Transverse colon (tissue), 4 donors: ENCODE measurements at regions not wholly inside any gene's neighbourhood (a gene's known extent, or its start where the extent isn't known, plus 50 kb on each side); places are given as distances from the start of the nearest gene placed in this dataset.

Experiments
- DNase-seq: peaks from one replicate; pipeline ENCODE4 v3.0.0-alpha.2; 2019
- H3K27ac ChIP-seq, 4 donors: fragments of 200-600 bp; sonication (generic); 2 replicates each; pipeline ENCODE4 v1.5.1; 2016 to 2018; ENCODE audit warnings: inconsistent platforms in 4 of 4
- H3K27me3 ChIP-seq: fragments of 200-600 bp; sonication (generic); 2 replicates; pipeline ENCODE4 v1.5.1; 2017; ENCODE audit warnings: inconsistent platforms
- H3K36me3 ChIP-seq, 4 donors: fragments of 200-600 bp; sonication (generic); 2 replicates each; pipeline ENCODE4 v1.5.1; 2017 to 2019; ENCODE audit warnings: inconsistent platforms in 4 of 4
- H3K4me1 ChIP-seq, 4 donors: fragments of 200-600 bp; sonication (generic); 2 replicates each; pipeline ENCODE4 v1.5.1; 2017 to 2020; ENCODE audit warnings: inconsistent platforms in 4 of 4
- H3K4me3 ChIP-seq, 4 donors: fragments of 200-600 bp; sonication (generic); 1 replicate in 1 of 4; 2 replicates in 3 of 4; pipeline versions ENCODE4 v1.5.1 to v1.6.1; 2017 to 2019; ENCODE audit warnings: inconsistent platforms in 4 of 4
- H3K9me3 ChIP-seq, 2 donors: fragments of 200-600 bp; sonication (generic); 2 replicates each; pipeline ENCODE4 v1.5.1; 2017 to 2019; ENCODE audit warnings: inconsistent platforms in 2 of 2
- CTCF ChIP-seq, 5 experiments: fragments of 200-600 bp in 3 of 5; fragments of 450-650 bp in 2 of 5; sonication (generic) in 3 of 5; IDR thresholded peaks; 1 replicate in 2 of 5; 2 replicates in 3 of 5; pipeline ENCODE4 v1.5.1; 2016 to 2017; ENCODE audit warnings: antibody characterized with exemption in 5 of 5, inconsistent platforms in 3 of 5, mild to moderate bottlenecking in 2 of 5, moderate library complexity in 1 of 5
- EP300 ChIP-seq: sonication (generic); formaldehyde crosslinking; IDR thresholded peaks from one replicate; pipeline ENCODE4 v1.6.1; 2017; ENCODE audit warnings: antibody characterized with exemption, low read depth
- POLR2A ChIP-seq: fragments of 450-650 bp; IDR thresholded peaks from one replicate; pipeline ENCODE4 v1.6.1; 2016; ENCODE audit warnings: antibody characterized with exemption, mild to moderate bottlenecking, moderate library complexity
- POLR2AphosphoS5 ChIP-seq, 3 donors: sonication (generic); formaldehyde crosslinking; IDR thresholded peaks; one replicate each; pipeline ENCODE4 v1.6.1; 2016; ENCODE audit warnings: antibody characterized with exemption in 3 of 3
- whole genome bisulfite sequencing, 2 donors: methylation state at CpG; one replicate each; pipeline ENCODE4 v1.1.5; 2018; ENCODE audit warnings: low coverage in 1 of 2; 5-methylcytosine and 5-hydroxymethylcytosine counted together
- in situ Hi-C, 4 donors: fragments of 200-750 bp; cut with MboI; loops; one replicate each; pipeline versions ENCODE4 v1.15.0 to v1.15.1; 2017; ENCODE audit warnings: low sequenced_read_pairs in 3 of 4, low pct_ligation_motif_present in 1 of 4, low pct_unique_long_range_greater_than_20kb in 1 of 4
- intact Hi-C: fragments of 100-400 bp; cut with DNase I; formaldehyde crosslinking; loops from one replicate; pipeline ENCODE4 v1.15.1; 2023; ENCODE audit warnings: low total_unique reads

GRCh38 chr20:19807946-19808330, 49.9 kb downstream of the RIN2 start:
- in situ Hi-C loops = no loop called here
- intact Hi-C loops = no loop called here
- no peaks in the 10 kb centered on the region for H3K27me3 ChIP-seq
- H3K4me1 ChIP-seq = peaks cover 5 to 14% (median 13%) of the 10 kb centered on the region in 4 donors
- H3K27ac ChIP-seq = no peak overlapping the region
- WGBS, 2 donors = 56 to 80% methylated on average over 1 to 6 of the region's 6 CpGs
- no peak for DNase-seq
- H3K9me3 ChIP-seq = no peaks in the 10 kb centered on the region
- H3K4me3 ChIP-seq = no peak overlapping the region
- TF ChIP-seq POLR2A (no peak), EP300 (no peak), CTCF (IDR thresholded peaks at IDR 0.05) (no peak), POLR2AphosphoS5 (IDR thresholded peaks at IDR 0.05) (no peak)
- H3K36me3 ChIP-seq = no peaks in the 10 kb centered on the region

- 91% methylated on average over 8 of the region's 8 CpGs; no CpG with 5 or more reads in 1 of the 2 donors for WGBS, 2 donors
- H3K27ac ChIP-seq = no peak overlapping the region
- H3K9me3 ChIP-seq = no peaks in the 10 kb centered on the region
- peaks cover 5 to 14% (median 13%) of the 10 kb centered on the region in 4 donors for H3K4me1 ChIP-seq
- no peak overlapping the region for H3K4me3 ChIP-seq
- no peak for TF ChIP-seq EP300
- TF ChIP-seq CTCF (IDR thresholded peaks at IDR 0.05) = no peak
- TF ChIP-seq POLR2A = no peak
- no peak for TF ChIP-seq POLR2AphosphoS5 (IDR thresholded peaks at IDR 0.05)
- intact Hi-C loops = no loop called here
- no peaks in the 10 kb centered on the region for H3K27me3 ChIP-seq
- H3K36me3 ChIP-seq = no peaks in the 10 kb centered on the region
- in situ Hi-C loops = no loop called here
- no peak for DNase-seq
Observed at GRCh38 chr20:19808498-19808897, 50.4 kb downstream of the RIN2 start.

- Histone ChIP-seq H3K36me3 (no peaks in the 10 kb centered on the region), H3K9me3 (no peaks in the 10 kb centered on the region), H3K27me3 (no peaks in the 10 kb centered on the region), H3K27ac (no peak overlapping the region), H3K4me3 (no peak overlapping the region), H3K4me1 (peaks cover 5 to 14% (median 14%) of the 10 kb centered on the region in 4 donors)
- no peak for TF ChIP-seq POLR2A
- no peak for TF ChIP-seq EP300
- no peak for TF ChIP-seq POLR2AphosphoS5 (IDR thresholded peaks at IDR 0.05)
- TF ChIP-seq CTCF (IDR thresholded peaks at IDR 0.05) = no peak
- WGBS, 2 donors = 85 to 88% methylated on average over 4 to 9 of the region's 9 CpGs
- DNase-seq = no peak
- in situ Hi-C loops (no loop called here), intact Hi-C loops (no loop called here)
Observed at GRCh38 chr20:19809505-19809904, 51.4 kb downstream of the RIN2 start.

- H3K36me3 ChIP-seq = no peaks in the 10 kb centered on the region
- no peaks in the 10 kb centered on the region for H3K9me3 ChIP-seq
- peaks cover 5 to 30% (median 14%) of the 10 kb centered on the region in 4 donors for H3K4me1 ChIP-seq
- no peaks in the 10 kb centered on the region for H3K27me3 ChIP-seq
- no peak overlapping the region for H3K4me3 ChIP-seq
- TF ChIP-seq EP300 = no peak
- TF ChIP-seq CTCF (IDR thresholded peaks at IDR 0.05) = no peak
- no peak for TF ChIP-seq POLR2A
- TF ChIP-seq POLR2AphosphoS5 (IDR thresholded peaks at IDR 0.05) = no peak
- in situ Hi-C loops = no loop called here
- DNase-seq = no peak
- intact Hi-C loops = no loop called here
- WGBS, 2 donors = 82 to 89% methylated on average over 5 to 8 of the region's 8 CpGs
- no peak overlapping the region for H3K27ac ChIP-seq
Observed at GRCh38 chr20:19811231-19811630, 53.2 kb downstream of the RIN2 start.
